ENCODE measurements at regions not wholly inside any gene's neighbourhood (a gene's known extent, or its start where the extent isn't known, plus 50 kb on each side); places are given as distances from the start of the nearest gene placed in this dataset.

- no peak for DNase-seq
Measured at GRCh38 chr1:104853276-104853675, 1103.6 kb downstream of the AMY1C start.

GRCh38 chr1:104854529-104854928 lies 1104.8 kb downstream of the AMY1C start:
- no peak for DNase-seq

- no peak for DNase-seq
Measured at GRCh38 chr1:104855550-104855949, 1105.9 kb downstream of the AMY1C start.

- DNase-seq: no peak
Measured at GRCh38 chr1:104856091-104856490, 1106.4 kb downstream of the AMY1C start.

- DNase-seq: no peak
Measured at GRCh38 chr1:104856518-104856917, 1106.8 kb downstream of the AMY1C start.

- no peak for DNase-seq
Measured at GRCh38 chr1:104868794-104869193, 1119.1 kb downstream of the AMY1C start.

GRCh38 chr1:104874044-104874443 lies 1124.3 kb downstream of the AMY1C start:
- DNase-seq: no peak

GRCh38 chr1:104878203-104878909 lies 1128.7 kb downstream of the AMY1C start:
- DNase-seq: no peak

GRCh38 chr1:104884939-104885338 lies 1135.2 kb downstream of the AMY1C start:
- no peak for DNase-seq

- no peak for DNase-seq
Measured at GRCh38 chr1:104905322-104905721, 1155.6 kb downstream of the AMY1C start.

GRCh38 chr1:104906141-104906540 lies 1156.4 kb downstream of the AMY1C start:
- no peak for DNase-seq

- no peak for DNase-seq
Measured at GRCh38 chr1:104919188-104919587, 1169.5 kb downstream of the AMY1C start.

GRCh38 chr1:104921525-104921924 lies 1171.8 kb downstream of the AMY1C start:
- DNase-seq: no peak

GRCh38 chr1:104923075-104923474 lies 1173.4 kb downstream of the AMY1C start:
- no peak for DNase-seq

- DNase-seq: no peak
Measured at GRCh38 chr1:104929280-104929679, 1179.6 kb downstream of the AMY1C start.

- DNase-seq: no peak
Measured at GRCh38 chr1:104932030-104932915, 1182.6 kb downstream of the AMY1C start.

- DNase-seq: no peak
Measured at GRCh38 chr1:104932949-104933679, 1183.4 kb downstream of the AMY1C start.

GRCh38 chr1:104933846-104934245 lies 1184.1 kb downstream of the AMY1C start:
- DNase-seq: no peak

- no peak for DNase-seq
Measured at GRCh38 chr1:104945406-104945805, 1195.7 kb downstream of the AMY1C start.

- no peak for DNase-seq
Measured at GRCh38 chr1:104946558-104947210, 1197.0 kb downstream of the AMY1C start.

- no peak for DNase-seq
Measured at GRCh38 chr1:104953555-104953954, 1203.9 kb downstream of the AMY1C start.

- no peak for DNase-seq
Measured at GRCh38 chr1:104973516-104973915, 1223.8 kb downstream of the AMY1C start.
